Stomach (tissue), 4 donors: ENCODE measurements at regions not wholly inside any gene's neighbourhood (a gene's known extent, or its start where the extent isn't known, plus 50 kb on each side); places are given as distances from the start of the nearest gene placed in this dataset.

Experiments used
- EP300 ChIP-seq: sonication (generic); formaldehyde crosslinking; IDR thresholded peaks from one replicate; pipeline ENCODE4 v1.6.1; 2017; ENCODE audit warnings: antibody characterized with exemption
- POLR2A ChIP-seq, 4 donors: fragments of 450-650 bp; IDR thresholded peaks; one replicate each; pipeline ENCODE4 v1.6.1; 2016; ENCODE audit warnings: antibody characterized with exemption in 4 of 4, control low read depth in 2 of 4, mild to moderate bottlenecking in 1 of 4, moderate library complexity in 1 of 4
- POLR2AphosphoS5 ChIP-seq, 3 donors: sonication (generic); formaldehyde crosslinking; IDR thresholded peaks; one replicate each; pipeline ENCODE4 v1.6.1; 2016; ENCODE audit warnings: antibody characterized with exemption in 3 of 3
- TF ChIP-seq, protein P1 (sequence below), 7 experiments: fragments of 450-650 bp in 4 of 7; fragments of 200-600 bp in 3 of 7; sonication (generic) in 3 of 7; IDR thresholded peaks; one replicate each; pipeline ENCODE4 v1.5.1; 2016 to 2019; ENCODE audit warnings: antibody characterized with exemption in 7 of 7, control low read depth in 2 of 7, mild to moderate bottlenecking in 1 of 7

DNA sequence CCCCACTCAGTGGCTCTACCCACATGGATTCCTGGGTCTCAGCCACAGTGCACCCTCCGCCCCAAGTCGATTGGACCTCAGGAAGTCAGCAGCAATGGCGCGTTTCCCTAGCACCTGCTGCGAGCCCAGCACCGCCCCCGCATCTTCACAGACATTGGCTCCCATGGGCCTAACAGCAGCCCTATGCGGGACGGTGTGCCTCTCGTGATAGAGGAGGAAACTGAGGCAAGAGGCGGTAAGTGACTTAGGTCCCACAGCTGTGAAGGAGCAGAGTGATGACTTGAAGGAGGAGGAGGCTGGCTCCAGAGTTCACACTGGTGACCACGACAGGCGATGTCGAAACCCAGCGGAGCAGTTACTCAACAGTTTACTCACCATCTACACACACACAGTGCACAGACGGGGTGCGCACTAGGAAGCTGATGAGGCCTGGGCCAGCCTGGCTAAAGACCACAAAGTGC lies 104.5 kb upstream of the SOX1 start:
- TF ChIP-seq EP300 (no peak), POLR2A (IDR thresholded peaks at IDR 0.05) (no peak), POLR2AphosphoS5 (IDR thresholded peaks at IDR 0.05) (no peak)
- TF ChIP-seq, protein P1, sequence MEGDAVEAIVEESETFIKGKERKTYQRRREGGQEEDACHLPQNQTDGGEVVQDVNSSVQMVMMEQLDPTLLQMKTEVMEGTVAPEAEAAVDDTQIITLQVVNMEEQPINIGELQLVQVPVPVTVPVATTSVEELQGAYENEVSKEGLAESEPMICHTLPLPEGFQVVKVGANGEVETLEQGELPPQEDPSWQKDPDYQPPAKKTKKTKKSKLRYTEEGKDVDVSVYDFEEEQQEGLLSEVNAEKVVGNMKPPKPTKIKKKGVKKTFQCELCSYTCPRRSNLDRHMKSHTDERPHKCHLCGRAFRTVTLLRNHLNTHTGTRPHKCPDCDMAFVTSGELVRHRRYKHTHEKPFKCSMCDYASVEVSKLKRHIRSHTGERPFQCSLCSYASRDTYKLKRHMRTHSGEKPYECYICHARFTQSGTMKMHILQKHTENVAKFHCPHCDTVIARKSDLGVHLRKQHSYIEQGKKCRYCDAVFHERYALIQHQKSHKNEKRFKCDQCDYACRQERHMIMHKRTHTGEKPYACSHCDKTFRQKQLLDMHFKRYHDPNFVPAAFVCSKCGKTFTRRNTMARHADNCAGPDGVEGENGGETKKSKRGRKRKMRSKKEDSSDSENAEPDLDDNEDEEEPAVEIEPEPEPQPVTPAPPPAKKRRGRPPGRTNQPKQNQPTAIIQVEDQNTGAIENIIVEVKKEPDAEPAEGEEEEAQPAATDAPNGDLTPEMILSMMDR (IDR thresholded peaks at IDR 0.05) = no peak
